NCI-H2196 treated with DMSO at 0.1 percent for 48 hours (cell line): ENCODE measurements at regions not wholly inside any gene's neighbourhood (a gene's known extent, or its start where the extent isn't known, plus 50 kb on each side); places are given as distances from the start of the nearest gene placed in this dataset.

ENCODE experiments used
- DNase-seq: peaks from one replicate; lab custom pipeline; 2025; ENCODE audit not compliant: unreplicated experiment; lab: John Stamatoyannopoulos, UW

- no peak for DNase-seq
Measured at GRCh38 chr2:195413422-195413821, 243.6 kb upstream of the SLC39A10 start.

GRCh38 chr2:195411219-195411687, 245.8 kb upstream of the SLC39A10 start:
- DNase-seq, result no peak

- no peak for DNase-seq
Measured at GRCh38 chr2:195410074-195410671, 246.9 kb upstream of the SLC39A10 start.

- DNase-seq, result no peak
Measured at GRCh38 chr2:195408811-195409210, 248.2 kb upstream of the SLC39A10 start.

- no peak for DNase-seq
Measured at GRCh38 chr2:195408196-195408595, 248.8 kb upstream of the SLC39A10 start.

- DNase-seq, result no peak
Measured at GRCh38 chr2:195407783-195408182, 249.2 kb upstream of the SLC39A10 start.

GRCh38 chr2:195406886-195407603, 250.0 kb upstream of the SLC39A10 start:
- DNase-seq, result no peak

- DNase-seq, result no peak
Measured at GRCh38 chr2:195404651-195405050, 252.4 kb upstream of the SLC39A10 start.

- DNase-seq, result no peak
Measured at GRCh38 chr2:195396479-195396878, 260.5 kb upstream of the SLC39A10 start.

- DNase-seq, result no peak
Measured at GRCh38 chr2:195395362-195395761, 261.7 kb upstream of the SLC39A10 start.

GRCh38 chr2:195392446-195393336, 264.3 kb upstream of the SLC39A10 start:
- no peak for DNase-seq

GRCh38 chr2:195390686-195391321, 266.2 kb upstream of the SLC39A10 start:
- DNase-seq, result no peak

- no peak for DNase-seq
Measured at GRCh38 chr2:195388028-195388427, 269.0 kb upstream of the SLC39A10 start.

GRCh38 chr2:195382186-195382585, 274.8 kb upstream of the SLC39A10 start:
- DNase-seq, result no peak

GRCh38 chr2:195370167-195370943, 286.7 kb upstream of the SLC39A10 start:
- no peak for DNase-seq

GRCh38 chr2:195369218-195369587, 287.8 kb upstream of the SLC39A10 start:
- DNase-seq, result no peak

GRCh38 chr2:195368249-195369217, 288.5 kb upstream of the SLC39A10 start:
- DNase-seq, result no peak

GRCh38 chr2:195367809-195368208, 289.2 kb upstream of the SLC39A10 start:
- no peak for DNase-seq
